ENCODE measurements at regions not wholly inside any gene's neighbourhood (a gene's known extent, or its start where the extent isn't known, plus 50 kb on each side); places are given as distances from the start of the nearest gene placed in this dataset.

GRCh38 chr4:116877069-116877468 is 208.3 kb downstream of the TRAM1L1 start:
- no peak for TF ChIP-seq ZFX (IDR thresholded peaks at IDR 0.05)
- TF ChIP-seq, protein P1, sequence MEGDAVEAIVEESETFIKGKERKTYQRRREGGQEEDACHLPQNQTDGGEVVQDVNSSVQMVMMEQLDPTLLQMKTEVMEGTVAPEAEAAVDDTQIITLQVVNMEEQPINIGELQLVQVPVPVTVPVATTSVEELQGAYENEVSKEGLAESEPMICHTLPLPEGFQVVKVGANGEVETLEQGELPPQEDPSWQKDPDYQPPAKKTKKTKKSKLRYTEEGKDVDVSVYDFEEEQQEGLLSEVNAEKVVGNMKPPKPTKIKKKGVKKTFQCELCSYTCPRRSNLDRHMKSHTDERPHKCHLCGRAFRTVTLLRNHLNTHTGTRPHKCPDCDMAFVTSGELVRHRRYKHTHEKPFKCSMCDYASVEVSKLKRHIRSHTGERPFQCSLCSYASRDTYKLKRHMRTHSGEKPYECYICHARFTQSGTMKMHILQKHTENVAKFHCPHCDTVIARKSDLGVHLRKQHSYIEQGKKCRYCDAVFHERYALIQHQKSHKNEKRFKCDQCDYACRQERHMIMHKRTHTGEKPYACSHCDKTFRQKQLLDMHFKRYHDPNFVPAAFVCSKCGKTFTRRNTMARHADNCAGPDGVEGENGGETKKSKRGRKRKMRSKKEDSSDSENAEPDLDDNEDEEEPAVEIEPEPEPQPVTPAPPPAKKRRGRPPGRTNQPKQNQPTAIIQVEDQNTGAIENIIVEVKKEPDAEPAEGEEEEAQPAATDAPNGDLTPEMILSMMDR (conservative IDR thresholded peaks at IDR 0.05), result no peak
- H3K27ac ChIP-seq, result no peak overlapping the region

- TF ChIP-seq, protein P1 (conservative IDR thresholded peaks at IDR 0.05), result no peak
- no peak for TF ChIP-seq ZFX (IDR thresholded peaks at IDR 0.05)
- H3K27ac ChIP-seq, result no peak overlapping the region
Observed at GRCh38 chr4:116872941-116873340, 212.4 kb downstream of the TRAM1L1 start.

- no peak overlapping the region for H3K27ac ChIP-seq
- TF ChIP-seq, protein P1 (conservative IDR thresholded peaks at IDR 0.05), result no peak
- TF ChIP-seq ZFX (IDR thresholded peaks at IDR 0.05), result no peak
Observed at GRCh38 chr4:116872308-116872707, 213.1 kb downstream of the TRAM1L1 start.

DNA sequence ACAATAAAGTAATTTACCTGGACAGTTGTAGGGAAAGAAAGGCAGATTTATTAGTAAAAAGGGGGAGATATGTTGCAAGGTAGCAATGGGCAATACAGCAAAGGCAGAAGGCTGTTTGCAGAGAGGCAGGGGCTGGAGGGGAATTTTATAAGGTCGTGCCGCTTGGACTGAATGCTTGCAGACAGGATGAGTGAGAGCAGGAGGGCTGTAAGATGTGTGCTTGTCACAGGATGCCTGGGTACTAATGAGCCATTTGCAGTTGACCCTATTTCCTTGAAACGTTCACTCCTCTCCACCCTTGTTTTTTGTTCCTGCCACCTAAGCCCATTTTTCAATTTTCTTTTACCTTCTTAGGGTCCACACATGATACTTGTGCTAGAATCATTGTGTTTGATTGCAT is 214.7 kb downstream of the TRAM1L1 start:
- no peak overlapping the region for H3K27ac ChIP-seq
- TF ChIP-seq, protein P1 (conservative IDR thresholded peaks at IDR 0.05), result no peak
- TF ChIP-seq ZFX (IDR thresholded peaks at IDR 0.05), result no peak

- TF ChIP-seq ZFX (IDR thresholded peaks at IDR 0.05), result no peak
- TF ChIP-seq, protein P1 (conservative IDR thresholded peaks at IDR 0.05), result no peak
- H3K27ac ChIP-seq, result no peak overlapping the region
Observed at GRCh38 chr4:116866106-116866505, 219.3 kb downstream of the TRAM1L1 start.

- TF ChIP-seq, protein P1 (conservative IDR thresholded peaks at IDR 0.05), result no peak
- no peak for TF ChIP-seq ZFX (IDR thresholded peaks at IDR 0.05)
- no peak overlapping the region for H3K27ac ChIP-seq
Observed at GRCh38 chr4:116862592-116862991, 222.8 kb downstream of the TRAM1L1 start.

DNA sequence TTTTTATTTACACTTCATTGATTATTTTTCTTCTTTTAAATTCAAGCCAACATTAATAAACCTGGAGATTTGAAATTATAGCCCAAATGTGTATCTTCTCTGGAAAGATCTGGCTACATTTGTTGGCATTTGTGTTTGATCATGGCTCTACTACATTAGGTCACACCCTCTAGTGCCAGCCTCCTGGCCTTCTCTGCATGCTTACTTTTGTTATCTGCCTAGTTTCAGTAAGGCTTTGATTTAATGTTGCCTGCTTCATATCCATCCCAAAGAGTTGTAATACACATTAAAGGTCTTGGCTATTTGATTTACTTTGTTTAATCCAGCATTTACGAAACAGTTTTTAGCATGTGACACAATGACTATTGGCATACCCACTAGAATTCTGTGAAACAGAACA is 224.5 kb downstream of the TRAM1L1 start:
- no peak for TF ChIP-seq ZFX (IDR thresholded peaks at IDR 0.05)
- TF ChIP-seq, protein P1 (conservative IDR thresholded peaks at IDR 0.05), result no peak
- H3K27ac ChIP-seq, result no peak overlapping the region

Data from C4-2B (cell line).